ENCODE measurements at regions not wholly inside any gene's neighbourhood (a gene's known extent, or its start where the extent isn't known, plus 50 kb on each side); places are given as distances from the start of the nearest gene placed in this dataset.

DNA sequence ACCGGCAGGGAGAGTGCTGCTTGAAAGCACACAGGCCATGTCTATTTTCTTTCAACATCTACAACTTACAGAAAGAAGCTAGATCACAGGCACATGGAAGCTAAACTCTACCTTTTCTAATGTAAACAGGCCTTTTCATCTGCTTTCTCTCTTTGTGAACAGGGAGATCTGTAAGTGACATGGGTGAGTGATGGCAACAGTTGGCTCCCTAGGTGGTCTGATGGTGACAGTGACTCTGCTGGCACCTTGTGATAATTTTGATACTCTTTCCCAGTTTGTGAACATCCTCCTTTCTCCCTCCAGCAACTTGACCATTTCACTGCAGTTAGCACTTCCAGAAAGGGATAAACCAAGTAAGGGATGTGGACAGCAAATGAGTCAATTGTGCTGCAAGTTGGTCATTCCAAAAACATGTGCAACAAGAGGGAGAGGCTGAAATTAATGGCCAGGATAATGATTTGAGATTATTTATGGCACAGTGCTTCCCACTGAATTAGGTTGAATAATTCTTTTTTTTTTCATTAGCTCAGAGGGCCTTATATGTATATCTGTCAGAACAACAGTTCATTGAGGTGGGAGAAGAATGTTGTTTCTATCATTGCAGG, 89.5 kb downstream of the XCL2 start:
- Histone ChIP-seq H3K4me1 (no peaks in the 10 kb centered on the region), H3K4me3 (no peak overlapping the region), H3K9me3 (peaks cover 0 to 3% (median 0%) of the 10 kb centered on the region in 3 donors), H3K27me3 (no peaks in the 10 kb centered on the region), H3K36me3 (no peaks in the 10 kb centered on the region), H3K27ac (no peak overlapping the region)
- no peak for ATAC-seq
- DNase-seq = no peak
- in situ Hi-C loops (cut with MboI; ENCODE audit: low sequenced_read_pairs in 4 of 4) (no loop called here), intact Hi-C loops (cut with DNase I; ENCODE audit: low total_unique reads) (no loop called here)
- TF ChIP-seq POLR2A (IDR thresholded peaks at IDR 0.05) = no peak
- TF ChIP-seq, protein P1, sequence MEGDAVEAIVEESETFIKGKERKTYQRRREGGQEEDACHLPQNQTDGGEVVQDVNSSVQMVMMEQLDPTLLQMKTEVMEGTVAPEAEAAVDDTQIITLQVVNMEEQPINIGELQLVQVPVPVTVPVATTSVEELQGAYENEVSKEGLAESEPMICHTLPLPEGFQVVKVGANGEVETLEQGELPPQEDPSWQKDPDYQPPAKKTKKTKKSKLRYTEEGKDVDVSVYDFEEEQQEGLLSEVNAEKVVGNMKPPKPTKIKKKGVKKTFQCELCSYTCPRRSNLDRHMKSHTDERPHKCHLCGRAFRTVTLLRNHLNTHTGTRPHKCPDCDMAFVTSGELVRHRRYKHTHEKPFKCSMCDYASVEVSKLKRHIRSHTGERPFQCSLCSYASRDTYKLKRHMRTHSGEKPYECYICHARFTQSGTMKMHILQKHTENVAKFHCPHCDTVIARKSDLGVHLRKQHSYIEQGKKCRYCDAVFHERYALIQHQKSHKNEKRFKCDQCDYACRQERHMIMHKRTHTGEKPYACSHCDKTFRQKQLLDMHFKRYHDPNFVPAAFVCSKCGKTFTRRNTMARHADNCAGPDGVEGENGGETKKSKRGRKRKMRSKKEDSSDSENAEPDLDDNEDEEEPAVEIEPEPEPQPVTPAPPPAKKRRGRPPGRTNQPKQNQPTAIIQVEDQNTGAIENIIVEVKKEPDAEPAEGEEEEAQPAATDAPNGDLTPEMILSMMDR (IDR thresholded peaks at IDR 0.05 in 4 of 5, conservative IDR thresholded peaks at IDR 0.05 in 1 of 5) = no peak

DNA sequence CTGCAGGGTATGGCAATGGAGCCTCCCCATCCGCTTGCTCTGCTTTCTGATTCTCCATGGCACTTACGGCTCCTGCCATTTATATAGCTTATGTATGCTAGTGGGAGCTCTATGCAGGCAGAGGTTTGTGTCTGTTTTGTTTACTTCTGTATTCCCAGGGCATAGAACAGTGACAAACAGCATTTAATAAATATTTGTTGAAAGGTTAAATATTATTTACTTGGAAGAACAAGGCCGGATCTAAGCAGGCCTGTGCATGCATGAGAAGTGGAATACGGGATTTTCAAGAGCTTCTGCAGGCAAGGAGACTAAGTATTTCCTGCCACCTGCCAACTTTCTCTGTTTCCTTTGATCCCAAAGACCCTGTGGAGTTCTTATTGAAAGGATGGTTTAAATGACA, 90.7 kb downstream of the XCL2 start:
- intact Hi-C loops (cut with DNase I; ENCODE audit: low total_unique reads) (no loop called here), in situ Hi-C loops (cut with MboI; ENCODE audit: low sequenced_read_pairs in 4 of 4) (no loop called here)
- no peaks in the 10 kb centered on the region for H3K27me3 ChIP-seq
- no peaks in the 10 kb centered on the region for H3K4me1 ChIP-seq
- H3K27ac ChIP-seq = no peak overlapping the region
- no peak for ATAC-seq
- H3K9me3 ChIP-seq = peaks cover 0 to 3% (median 0%) of the 10 kb centered on the region in 3 donors
- TF ChIP-seq, protein P1 (IDR thresholded peaks at IDR 0.05 in 4 of 5, conservative IDR thresholded peaks at IDR 0.05 in 1 of 5) = no peak
- no peak for TF ChIP-seq POLR2A (IDR thresholded peaks at IDR 0.05)
- H3K4me3 ChIP-seq = no peak overlapping the region
- no peak for DNase-seq
- no peaks in the 10 kb centered on the region for H3K36me3 ChIP-seq

DNA sequence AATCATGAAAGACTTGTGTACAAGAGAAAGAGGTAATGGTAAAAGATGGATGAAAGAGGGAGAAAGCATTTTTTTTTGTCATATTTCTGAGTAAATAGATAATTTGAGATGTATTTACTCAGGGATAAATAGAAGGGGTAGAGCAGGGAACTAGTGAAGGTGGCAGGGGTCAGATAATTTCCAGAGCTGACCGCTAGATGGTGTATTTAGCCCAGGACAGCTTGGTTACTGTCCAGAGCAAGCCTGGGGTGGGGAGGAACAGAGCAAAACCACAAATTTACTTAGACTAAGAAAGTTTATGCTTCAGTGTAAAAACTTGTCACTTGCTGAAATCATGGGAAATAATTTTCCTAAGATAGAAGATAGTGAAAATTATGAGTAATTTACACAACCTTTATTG, 91.5 kb downstream of the XCL2 start:
- no peaks in the 10 kb centered on the region for H3K36me3 ChIP-seq
- no peak overlapping the region for H3K27ac ChIP-seq
- intact Hi-C loops (cut with DNase I; ENCODE audit: low total_unique reads) = no loop called here
- TF ChIP-seq, protein P1 (IDR thresholded peaks at IDR 0.05 in 4 of 5, conservative IDR thresholded peaks at IDR 0.05 in 1 of 5) = no peak
- TF ChIP-seq POLR2A (IDR thresholded peaks at IDR 0.05) = no peak
- H3K4me3 ChIP-seq = no peak overlapping the region
- in situ Hi-C loops (cut with MboI; ENCODE audit: low sequenced_read_pairs in 4 of 4) = no loop called here
- DNase-seq (no peak), ATAC-seq (no peak)
- H3K9me3 ChIP-seq = peaks cover 0 to 3% (median 0%) of the 10 kb centered on the region in 3 donors
- H3K27me3 ChIP-seq = no peaks in the 10 kb centered on the region
- H3K4me1 ChIP-seq = no peaks in the 10 kb centered on the region

DNA sequence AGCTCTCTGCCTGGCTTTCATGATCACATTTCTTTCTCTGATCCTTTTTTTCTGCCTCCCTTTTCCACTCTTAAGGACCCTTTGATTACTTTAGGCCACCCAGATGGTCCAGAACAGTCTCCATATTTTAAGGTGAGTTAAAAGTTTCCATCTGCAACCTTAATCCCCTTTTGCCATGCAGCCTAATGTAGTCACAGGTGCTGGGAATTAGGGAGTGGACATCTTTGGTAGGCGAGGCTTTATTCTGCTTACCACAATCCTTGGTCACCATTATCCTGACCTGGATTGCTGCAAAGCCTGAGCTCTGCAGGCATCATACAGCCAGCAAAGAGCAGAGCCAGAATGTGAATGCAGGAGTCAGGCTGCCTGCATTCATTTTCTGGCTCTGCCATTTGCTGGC, 95.9 kb downstream of the XCL2 start:
- in situ Hi-C loops (cut with MboI; ENCODE audit: low sequenced_read_pairs in 4 of 4) (loop anchor here in 1 of 4 donors (25.0 kb wide), 2 partner anchors 114 to 889 kb away; no protein-coding TSS in a partner anchor), intact Hi-C loops (cut with DNase I; ENCODE audit: low total_unique reads) (no loop called here)
- no peaks in the 10 kb centered on the region for H3K36me3 ChIP-seq
- DNase-seq (no peak), ATAC-seq (no peak)
- no peak overlapping the region for H3K27ac ChIP-seq
- peaks cover 0 to 3% (median 0%) of the 10 kb centered on the region in 3 donors for H3K9me3 ChIP-seq
- H3K4me1 ChIP-seq = no peaks in the 10 kb centered on the region
- H3K4me3 ChIP-seq = no peak overlapping the region
- no peaks in the 10 kb centered on the region for H3K27me3 ChIP-seq
- TF ChIP-seq, protein P1 (IDR thresholded peaks at IDR 0.05 in 4 of 5, conservative IDR thresholded peaks at IDR 0.05 in 1 of 5) = no peak
- no peak for TF ChIP-seq POLR2A (IDR thresholded peaks at IDR 0.05)

DNA sequence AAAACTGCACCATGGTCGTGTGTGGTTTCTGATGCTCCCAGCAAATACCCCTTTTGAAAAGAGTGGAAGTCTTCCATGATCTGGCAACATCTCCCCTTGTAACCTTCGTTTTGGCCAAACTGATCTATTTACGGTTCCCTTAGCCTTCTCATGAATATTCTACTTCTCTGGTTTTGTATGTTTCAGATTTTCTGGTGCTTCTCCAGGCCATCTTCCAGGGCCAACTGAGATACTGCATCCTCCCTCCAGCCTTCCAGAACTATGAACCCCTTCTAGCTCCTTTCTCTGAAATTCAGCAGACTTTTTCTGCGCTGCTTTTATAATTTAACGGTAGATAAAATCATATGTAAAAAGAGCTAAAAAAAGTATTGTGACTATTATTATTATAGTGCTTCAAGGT, 97.7 kb downstream of the XCL2 start:
- Histone ChIP-seq H3K4me1 (no peaks in the 10 kb centered on the region), H3K27ac (no peak overlapping the region), H3K9me3 (no peaks in the 10 kb centered on the region), H3K4me3 (no peak overlapping the region), H3K36me3 (no peaks in the 10 kb centered on the region), H3K27me3 (no peaks in the 10 kb centered on the region)
- no peak for DNase-seq
- TF ChIP-seq POLR2A (IDR thresholded peaks at IDR 0.05) = no peak
- TF ChIP-seq, protein P1 (IDR thresholded peaks at IDR 0.05 in 4 of 5, conservative IDR thresholded peaks at IDR 0.05 in 1 of 5) = no peak
- intact Hi-C loops (cut with DNase I; ENCODE audit: low total_unique reads) = no loop called here
- ATAC-seq = no peak
- in situ Hi-C loops (cut with MboI; ENCODE audit: low sequenced_read_pairs in 4 of 4) = loop anchor here in 1 of 4 donors (25.0 kb wide), 2 partner anchors 116 to 891 kb away; no protein-coding TSS in a partner anchor
